Lower lobe of right lung (tissue), 2 donors: ENCODE measurements at regions not wholly inside any gene's neighbourhood (a gene's known extent, or its start where the extent isn't known, plus 50 kb on each side); places are given as distances from the start of the nearest gene placed in this dataset.
A peak's percentile ranks its signal among the peaks of the same experiment; 100 is the strongest.

ENCODE experiments used
- ATAC-seq, 2 donors: fragments of 200-7000 bp; cut with Tn5 transposase; one replicate each; pipeline ENCODE4 v1.9.1; 2020 to 2022; ENCODE audit warnings: mild to moderate bottlenecking in 2 of 2, moderate library complexity in 2 of 2
- DNase-seq: peaks from one replicate; pipeline ENCODE4 v3.0.0-alpha.2; 2020
- H3K27ac ChIP-seq: fragments of 200-600 bp; one replicate; pipeline ENCODE4 v1.8.0; 2022
- H3K27me3 ChIP-seq: fragments of 200-600 bp; one replicate; pipeline ENCODE4 v1.8.0; 2022; ENCODE audit warnings: low read depth
- H3K36me3 ChIP-seq: fragments of 200-600 bp; one replicate; pipeline ENCODE4 v1.8.0; 2022; ENCODE audit warnings: mild to moderate bottlenecking
- H3K4me1 ChIP-seq: fragments of 200-600 bp; one replicate; pipeline ENCODE4 v1.8.0; 2022
- H3K4me3 ChIP-seq: fragments of 200-600 bp; one replicate; pipeline ENCODE4 v1.8.0; 2022; ENCODE audit warnings: mild to moderate bottlenecking
- H3K9me3 ChIP-seq: fragments of 200-600 bp; one replicate; pipeline ENCODE4 v1.8.0; 2022
- intact Hi-C: fragments of 100-400 bp; cut with DNase I; formaldehyde crosslinking; loops from one replicate; pipeline ENCODE4 v1.11.0; 2022
- TF ChIP-seq, protein P1 (sequence below): fragments of 200-600 bp; IDR thresholded peaks from one replicate; pipeline ENCODE4 v1.8.0; 2022; ENCODE audit warnings: antibody characterized with exemption, mild to moderate bottlenecking
- donor health status: DM: no; HTN: yes; CAD: no; lungs with severe emphysema.

DNA sequence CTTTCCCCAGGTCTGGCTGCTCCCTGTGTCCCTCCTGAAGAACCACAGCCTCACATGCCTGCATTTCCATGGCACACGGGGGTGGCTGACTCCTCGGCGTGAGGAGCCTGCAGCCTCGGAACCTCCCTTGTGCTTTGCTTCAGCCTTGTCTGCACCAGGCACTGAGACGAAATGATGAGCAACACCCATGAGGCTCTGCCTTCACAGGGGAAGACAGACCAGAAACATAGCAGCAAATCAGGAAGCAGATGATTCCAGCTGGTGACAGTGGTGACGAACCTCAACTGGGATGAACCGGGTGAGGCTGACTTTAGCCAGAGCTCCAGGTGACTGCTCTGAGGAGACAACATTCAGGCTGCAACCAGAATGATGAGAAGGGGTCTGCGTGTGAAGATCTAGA, 84.5 kb upstream of the SMNDC1 start:
- H3K36me3 ChIP-seq: no peaks in the 10 kb centered on the region
- H3K4me1 ChIP-seq: peaks cover 25% of the 10 kb centered on the region
- intact Hi-C loops: no loop called here
- H3K4me3 ChIP-seq: no peak overlapping the region
- ATAC-seq (no peak), DNase-seq (no peak)
- H3K27me3 ChIP-seq: no peaks in the 10 kb centered on the region
- TF ChIP-seq, protein P1, sequence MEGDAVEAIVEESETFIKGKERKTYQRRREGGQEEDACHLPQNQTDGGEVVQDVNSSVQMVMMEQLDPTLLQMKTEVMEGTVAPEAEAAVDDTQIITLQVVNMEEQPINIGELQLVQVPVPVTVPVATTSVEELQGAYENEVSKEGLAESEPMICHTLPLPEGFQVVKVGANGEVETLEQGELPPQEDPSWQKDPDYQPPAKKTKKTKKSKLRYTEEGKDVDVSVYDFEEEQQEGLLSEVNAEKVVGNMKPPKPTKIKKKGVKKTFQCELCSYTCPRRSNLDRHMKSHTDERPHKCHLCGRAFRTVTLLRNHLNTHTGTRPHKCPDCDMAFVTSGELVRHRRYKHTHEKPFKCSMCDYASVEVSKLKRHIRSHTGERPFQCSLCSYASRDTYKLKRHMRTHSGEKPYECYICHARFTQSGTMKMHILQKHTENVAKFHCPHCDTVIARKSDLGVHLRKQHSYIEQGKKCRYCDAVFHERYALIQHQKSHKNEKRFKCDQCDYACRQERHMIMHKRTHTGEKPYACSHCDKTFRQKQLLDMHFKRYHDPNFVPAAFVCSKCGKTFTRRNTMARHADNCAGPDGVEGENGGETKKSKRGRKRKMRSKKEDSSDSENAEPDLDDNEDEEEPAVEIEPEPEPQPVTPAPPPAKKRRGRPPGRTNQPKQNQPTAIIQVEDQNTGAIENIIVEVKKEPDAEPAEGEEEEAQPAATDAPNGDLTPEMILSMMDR: no peak
- H3K27ac ChIP-seq: no peak overlapping the region
- no peaks in the 10 kb centered on the region for H3K9me3 ChIP-seq

DNA sequence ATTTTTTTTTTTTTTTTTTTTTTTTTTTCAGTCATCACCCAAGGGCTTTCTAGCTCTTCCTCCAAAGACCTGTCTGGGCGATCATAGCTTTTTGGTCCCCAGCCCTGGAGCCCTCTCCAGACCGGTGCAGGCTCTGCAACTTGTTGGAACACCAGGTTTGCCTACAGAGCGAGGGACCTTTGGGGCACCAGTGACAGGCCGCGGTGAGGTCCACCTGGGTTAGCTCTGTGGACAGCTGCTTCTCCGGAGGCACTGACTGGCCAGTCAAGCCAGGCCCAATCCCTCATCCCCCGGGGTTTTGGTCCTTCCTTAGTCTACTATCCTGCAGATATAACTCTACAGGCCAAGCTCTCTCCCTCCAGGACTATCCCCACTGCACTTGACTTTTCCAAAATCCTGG, 86.8 kb upstream of the SMNDC1 start:
- H3K9me3 ChIP-seq: no peaks in the 10 kb centered on the region
- TF ChIP-seq, protein P1: no peak
- H3K4me3 ChIP-seq: no peak overlapping the region
- DNase-seq (no peak), ATAC-seq (no peak)
- no peaks in the 10 kb centered on the region for H3K27me3 ChIP-seq
- intact Hi-C loops: no loop called here
- H3K4me1 ChIP-seq: peaks cover 36% of the 10 kb centered on the region
- no peak overlapping the region for H3K27ac ChIP-seq
- H3K36me3 ChIP-seq: no peaks in the 10 kb centered on the region

DNA sequence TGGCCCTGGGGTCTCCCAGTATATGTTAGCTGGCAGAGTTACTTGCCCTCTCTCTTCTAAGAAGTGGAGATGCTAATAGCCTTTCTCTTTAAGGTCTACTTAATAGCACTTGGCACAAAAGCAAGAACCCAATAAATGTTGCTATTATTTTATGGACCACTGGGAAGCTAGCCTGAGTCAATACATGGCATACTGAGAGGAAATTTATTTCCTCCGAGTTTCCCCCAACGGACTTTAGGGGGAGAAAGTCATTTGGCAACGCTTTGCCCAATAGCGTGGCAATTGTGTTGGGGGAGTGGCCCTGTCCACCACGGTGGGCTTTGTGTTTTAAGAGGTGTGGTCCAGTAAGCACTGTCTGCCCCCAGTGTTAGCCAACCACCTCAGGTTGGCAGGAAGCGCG, 87.4 kb upstream of the SMNDC1 start:
- Histone ChIP-seq H3K4me1 (peaks cover 36% of the 10 kb centered on the region), H3K27me3 (no peaks in the 10 kb centered on the region), H3K9me3 (no peaks in the 10 kb centered on the region), H3K36me3 (no peaks in the 10 kb centered on the region), H3K27ac (no peak overlapping the region), H3K4me3 (no peak overlapping the region)
- DNase-seq (no peak), ATAC-seq (no peak)
- TF ChIP-seq, protein P1: no peak
- intact Hi-C loops: no loop called here

DNA sequence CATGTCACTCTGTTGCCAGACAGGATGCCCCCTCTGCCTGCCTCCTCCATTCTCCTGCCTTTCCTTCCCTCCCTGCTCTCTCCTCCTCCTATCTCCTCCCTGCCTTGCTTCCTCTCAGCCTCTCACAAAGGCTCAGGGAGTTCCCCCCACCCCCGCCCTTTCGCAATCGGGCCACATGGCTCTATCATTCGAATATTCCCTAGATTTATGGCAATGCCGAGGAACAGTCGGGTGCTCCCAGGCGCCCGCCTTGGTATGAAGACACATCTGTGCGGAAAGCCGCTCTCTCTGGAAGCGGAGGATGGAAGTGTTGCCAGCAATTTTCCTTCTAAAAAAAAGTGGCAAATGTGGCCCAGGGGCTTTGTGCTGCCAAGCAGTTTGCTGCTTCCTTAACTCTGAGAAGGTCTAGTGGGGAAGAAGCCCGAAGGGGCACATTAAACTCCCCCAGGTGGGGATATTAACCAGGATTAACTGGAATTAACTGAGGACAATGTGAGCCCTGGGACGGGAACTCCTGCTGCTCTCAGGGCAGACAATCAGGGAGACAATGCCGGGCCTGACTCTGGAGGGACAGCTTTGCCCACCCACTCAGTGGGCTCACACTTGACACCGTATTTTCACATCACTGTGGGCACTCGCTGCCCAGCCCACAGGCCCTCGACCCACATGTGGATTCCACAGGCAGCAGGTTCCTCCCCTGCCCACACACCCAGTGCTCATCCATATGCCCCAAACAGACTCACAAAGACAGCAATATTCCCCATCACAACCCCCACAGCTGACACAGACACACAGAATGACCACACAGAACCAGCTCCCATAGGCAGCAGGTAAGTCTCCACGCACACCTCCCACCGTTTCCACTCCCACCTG, 88.4 kb upstream of the SMNDC1 start:
- Histone ChIP-seq H3K9me3 (no peaks in the 10 kb centered on the region), H3K4me3 (no peak overlapping the region), H3K36me3 (no peaks in the 10 kb centered on the region), H3K4me1 (peaks cover 31% of the 10 kb centered on the region), H3K27me3 (no peaks in the 10 kb centered on the region), H3K27ac (no peak overlapping the region)
- DNase-seq (no peak), ATAC-seq (peak; percentile 12 to 26)
- intact Hi-C loops: no loop called here
- TF ChIP-seq, protein P1: no peak

DNA sequence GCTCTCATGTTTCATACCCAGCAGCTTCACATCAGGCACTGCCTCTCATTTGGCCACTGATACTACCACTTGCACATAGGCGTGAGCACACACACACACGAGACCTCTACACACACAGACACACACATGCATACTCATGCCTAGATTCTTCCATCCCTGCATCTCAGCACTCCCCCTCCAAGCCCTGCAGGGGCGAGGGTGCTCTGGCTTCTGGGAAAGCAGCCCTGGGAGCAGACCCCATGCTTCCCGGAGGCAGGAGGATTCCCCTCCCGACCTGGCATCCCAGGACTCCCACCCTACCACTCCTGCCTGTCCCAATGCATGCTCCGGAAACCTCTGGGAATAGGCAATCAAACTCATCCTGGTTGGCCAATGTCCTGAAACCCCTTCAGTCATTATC, 89.1 kb upstream of the SMNDC1 start:
- intact Hi-C loops: no loop called here
- TF ChIP-seq, protein P1: no peak
- no peak overlapping the region for H3K27ac ChIP-seq

More for the DNA sequence above, 89.1 kb upstream of the SMNDC1 start:
- Histone ChIP-seq H3K27me3 (no peaks in the 10 kb centered on the region), H3K36me3 (no peaks in the 10 kb centered on the region), H3K4me3 (no peak overlapping the region), H3K4me1 (peaks cover 31% of the 10 kb centered on the region), H3K9me3 (no peaks in the 10 kb centered on the region)
- no peak for ATAC-seq
- DNase-seq: no peak
